Urinary bladder (tissue), 3 donors: ENCODE measurements at regions not wholly inside any gene's neighbourhood (a gene's known extent, or its start where the extent isn't known, plus 50 kb on each side); places are given as distances from the start of the nearest gene placed in this dataset.

ENCODE experiments used
- DNase-seq: peaks from one replicate; pipeline ENCODE4 v3.0.0-alpha.2; 2015; ENCODE audit errors: extremely low spot score
- H3K27ac ChIP-seq: one replicate; pipeline ENCODE4 v1.5.1; 2013; ENCODE audit warnings: low read depth, mild to moderate bottlenecking, moderate library complexity
- H3K36me3 ChIP-seq: one replicate; pipeline ENCODE4 v1.6.1; 2013; ENCODE audit warnings: mild to moderate bottlenecking, moderate library complexity; ENCODE audit not compliant: insufficient read depth
- H3K4me1 ChIP-seq: one replicate; pipeline ENCODE4 v1.6.1; 2013; ENCODE audit warnings: mild to moderate bottlenecking, moderate library complexity; ENCODE audit not compliant: insufficient read depth
- H3K4me3 ChIP-seq: one replicate; pipeline ENCODE4 v1.5.1; 2013; ENCODE audit warnings: low read depth, low read length
- WGBS: extraction: QIAGEN DNeasy Blood & Tissue Kit; methylation state at CpG from one replicate; pipeline ENCODE4 v1.1.7; 2013; 5-methylcytosine and 5-hydroxymethylcytosine counted together
- donor health status: healthy with polysubstance abuse.
- donor health status: healthy.

DNA sequence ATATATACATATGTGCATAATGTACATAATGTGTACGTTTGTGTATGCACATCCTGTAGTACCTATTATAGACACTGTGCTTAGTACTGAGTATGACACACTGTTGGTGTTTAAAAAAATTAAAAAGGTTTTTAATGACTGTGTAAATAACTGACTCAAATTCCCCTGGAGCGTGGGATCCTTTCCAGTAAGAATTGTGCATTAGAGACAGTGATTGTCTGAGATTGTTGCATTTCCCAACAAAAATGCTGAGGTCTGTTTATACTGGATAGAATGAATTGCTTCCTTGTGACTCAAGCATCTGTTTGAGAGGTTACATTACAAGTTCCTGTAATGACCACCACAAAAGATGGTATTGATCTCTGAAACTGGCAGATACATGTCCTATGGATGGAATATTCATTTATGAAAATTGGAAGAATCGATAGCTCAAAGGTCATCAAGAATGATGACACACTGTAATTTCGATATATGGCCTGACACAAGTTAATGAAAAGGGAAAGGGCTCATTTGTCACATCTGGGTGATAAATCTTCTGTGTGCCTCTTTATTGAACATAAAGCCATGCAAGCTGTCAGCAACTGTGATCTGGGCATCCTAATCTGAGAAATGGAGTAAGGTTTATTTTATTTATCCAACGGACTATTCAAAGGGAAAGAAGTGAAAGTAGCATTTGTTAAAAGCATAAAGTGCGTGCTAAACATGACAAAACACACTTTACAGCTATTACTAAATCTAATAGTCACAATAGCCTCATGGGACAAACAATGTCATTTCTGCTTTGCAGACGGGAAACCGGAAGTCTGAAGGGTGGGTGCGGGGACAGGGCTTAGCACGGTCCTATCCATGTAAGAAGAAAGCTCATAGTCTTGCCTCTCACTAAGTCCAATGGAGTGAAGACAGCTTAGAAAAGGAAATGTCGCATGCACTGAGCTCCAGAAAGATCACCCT is 228.8 kb downstream of the CDH11 start:
- Histone ChIP-seq H3K27ac (no peak overlapping the region), H3K4me1 (no peaks in the 10 kb centered on the region), H3K4me3 (no peak overlapping the region), H3K36me3 (no peaks in the 10 kb centered on the region)
- WGBS = 75% methylated on average over 11 of the region's 11 CpGs
- no peak for DNase-seq

DNA sequence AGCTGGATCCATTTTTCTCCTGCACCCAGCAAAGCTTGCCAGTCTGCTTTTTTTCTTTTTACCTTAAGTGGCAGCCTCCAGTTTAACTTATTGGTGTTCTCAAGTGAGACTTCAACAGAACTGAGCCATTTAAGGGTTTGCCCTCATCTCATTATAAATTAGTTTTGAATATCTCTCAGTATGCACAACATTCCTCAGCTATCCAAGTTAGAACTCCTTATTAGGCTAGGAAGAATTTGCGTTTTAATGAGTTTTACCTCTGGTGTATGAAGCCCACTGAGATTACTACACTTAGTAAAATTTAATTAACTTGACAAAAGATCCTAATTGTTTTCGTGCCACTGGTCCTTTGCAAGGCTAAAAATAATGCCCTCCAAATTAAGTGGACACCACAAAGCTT is 232.4 kb downstream of the CDH11 start:
- Histone ChIP-seq H3K4me1 (no peaks in the 10 kb centered on the region), H3K27ac (no peak overlapping the region), H3K36me3 (no peaks in the 10 kb centered on the region), H3K4me3 (no peak overlapping the region)
- no peak for DNase-seq
- WGBS = 89% methylated on average over 2 of the region's 2 CpGs

- no peak for DNase-seq
- H3K4me1 ChIP-seq = no peaks in the 10 kb centered on the region
- H3K4me3 ChIP-seq = no peak overlapping the region
- H3K36me3 ChIP-seq = no peaks in the 10 kb centered on the region
- no peak overlapping the region for H3K27ac ChIP-seq
Observed at GRCh38 chr16:64887651-64888050, 234.2 kb downstream of the CDH11 start.

DNA sequence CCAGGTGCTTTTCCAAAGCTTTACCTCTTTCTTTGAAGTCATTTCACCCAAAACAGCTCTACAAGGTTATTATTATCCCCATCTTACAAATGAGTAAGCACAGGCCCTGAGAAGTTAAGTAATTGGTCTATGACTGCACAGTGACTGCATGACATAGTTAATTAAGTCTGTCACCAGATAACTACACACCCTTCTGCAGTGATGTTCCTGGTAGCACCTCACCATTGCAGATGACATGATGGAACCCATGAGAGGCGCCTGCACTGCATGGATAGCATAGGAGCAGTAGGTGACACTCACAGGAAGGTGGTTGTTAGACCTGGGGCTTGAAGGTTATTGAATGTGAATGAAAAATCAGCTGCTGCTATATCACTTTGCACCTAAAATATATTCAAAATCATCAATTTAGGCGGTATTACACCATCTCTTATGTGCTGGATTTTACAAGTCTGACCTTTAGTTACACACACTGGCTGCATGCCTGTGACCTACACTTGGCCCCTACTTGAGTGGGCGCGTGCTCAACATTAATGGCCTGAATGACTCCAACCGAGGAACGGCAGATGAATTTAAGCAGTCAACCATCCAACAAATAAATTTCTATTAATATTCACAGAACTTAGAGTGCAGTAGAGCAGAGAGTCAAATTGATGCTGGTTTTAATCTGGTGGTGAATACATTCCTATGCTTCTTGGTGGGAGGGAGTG is 239.6 kb downstream of the CDH11 start:
- H3K27ac ChIP-seq = no peak overlapping the region
- no peak for DNase-seq

DNA sequence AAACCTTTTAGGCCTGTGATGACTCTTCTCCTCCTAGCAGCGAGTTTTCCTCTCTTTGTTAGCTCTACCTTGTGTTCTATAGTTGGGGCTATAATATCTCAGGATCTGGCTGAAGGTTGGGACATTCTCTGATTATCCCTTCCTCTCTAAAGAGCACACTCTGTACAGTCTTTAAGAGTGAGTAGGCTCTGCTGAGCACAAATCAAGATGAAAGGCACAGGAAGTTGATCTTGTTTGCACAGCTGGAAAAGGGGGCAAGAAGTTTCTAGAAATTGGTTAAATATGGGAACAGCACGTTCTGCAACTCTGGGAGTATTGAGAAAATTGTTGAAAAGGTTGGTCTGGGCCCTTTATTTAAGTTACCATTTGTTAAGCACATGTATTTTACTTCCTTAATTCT is 240.9 kb downstream of the CDH11 start:
- no peak overlapping the region for H3K4me3 ChIP-seq
- H3K27ac ChIP-seq = no peak overlapping the region
- WGBS = 75% methylated on average over 2 of the region's 2 CpGs
- DNase-seq = no peak
- H3K36me3 ChIP-seq = no peaks in the 10 kb centered on the region
- no peaks in the 10 kb centered on the region for H3K4me1 ChIP-seq

More for the DNA sequence above, 239.6 kb downstream of the CDH11 start:
- Histone ChIP-seq H3K36me3 (no peaks in the 10 kb centered on the region), H3K4me3 (no peak overlapping the region), H3K4me1 (no peaks in the 10 kb centered on the region)
- WGBS = 63% methylated on average over 6 of the region's 6 CpGs

- DNase-seq = no peak
- H3K4me1 ChIP-seq = no peaks in the 10 kb centered on the region
- 88% methylated on average over 3 of the region's 3 CpGs for WGBS
- no peaks in the 10 kb centered on the region for H3K36me3 ChIP-seq
- H3K27ac ChIP-seq = no peak overlapping the region
- no peak overlapping the region for H3K4me3 ChIP-seq
Observed at GRCh38 chr16:64880006-64880405, 241.9 kb downstream of the CDH11 start.

GRCh38 chr16:64878940-64879339 is 242.9 kb downstream of the CDH11 start:
- DNase-seq = no peak
- no peak overlapping the region for H3K27ac ChIP-seq
- WGBS = 77% methylated on average over 4 of the region's 4 CpGs

GRCh38 chr16:64872101-64872500 is 249.8 kb downstream of the CDH11 start:
- Histone ChIP-seq H3K4me3 (no peak overlapping the region), H3K36me3 (no peaks in the 10 kb centered on the region), H3K27ac (no peak overlapping the region), H3K4me1 (no peaks in the 10 kb centered on the region)
- DNase-seq = no peak
- WGBS = 94% methylated on average over 2 of the region's 2 CpGs

More at GRCh38 chr16:64878940-64879339, 242.9 kb downstream of the CDH11 start:
- Histone ChIP-seq H3K4me3 (no peak overlapping the region), H3K4me1 (no peaks in the 10 kb centered on the region), H3K36me3 (no peaks in the 10 kb centered on the region)

DNA sequence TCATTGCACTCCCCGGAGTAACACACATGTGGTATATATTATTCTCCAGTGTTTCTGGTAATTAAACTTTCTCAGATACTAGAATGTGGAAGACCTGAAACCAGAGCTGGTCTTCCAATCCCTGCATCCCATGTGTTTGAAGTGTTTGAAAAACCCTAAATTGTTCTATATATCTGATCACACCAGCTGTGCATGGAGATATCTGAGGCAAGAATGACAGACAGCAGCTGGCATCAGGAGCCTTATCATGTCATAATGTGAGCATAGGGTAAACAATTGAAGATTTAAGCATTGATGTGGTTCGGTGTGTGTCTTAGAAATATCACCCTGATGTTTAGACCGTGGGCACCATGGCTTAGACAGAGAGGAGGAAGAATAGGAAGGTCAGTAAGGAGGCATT is 251.0 kb downstream of the CDH11 start:
- no peaks in the 10 kb centered on the region for H3K4me1 ChIP-seq
- WGBS = 75% methylated on average over 3 of the region's 3 CpGs
- H3K36me3 ChIP-seq = no peaks in the 10 kb centered on the region
- no peak overlapping the region for H3K27ac ChIP-seq
- DNase-seq = no peak
- H3K4me3 ChIP-seq = no peak overlapping the region

- Histone ChIP-seq H3K4me1 (no peaks in the 10 kb centered on the region), H3K27ac (no peak overlapping the region), H3K36me3 (no peaks in the 10 kb centered on the region), H3K4me3 (no peak overlapping the region)
- no peak for DNase-seq
- 59% methylated on average over 5 of the region's 5 CpGs for WGBS
Observed at GRCh38 chr16:64869781-64870180, 252.1 kb downstream of the CDH11 start.

GRCh38 chr16:64866021-64866420 is 255.8 kb downstream of the CDH11 start:
- Histone ChIP-seq H3K36me3 (no peaks in the 10 kb centered on the region), H3K4me3 (no peak overlapping the region), H3K27ac (no peak overlapping the region), H3K4me1 (no peaks in the 10 kb centered on the region)
- 92% methylated on average over 2 of the region's 2 CpGs for WGBS
- DNase-seq = no peak

- DNase-seq = no peak
- Histone ChIP-seq H3K4me1 (no peaks in the 10 kb centered on the region), H3K27ac (no peak overlapping the region), H3K4me3 (no peak overlapping the region), H3K36me3 (no peaks in the 10 kb centered on the region)
- WGBS = 82% methylated on average over 2 of the region's 2 CpGs
Observed at GRCh38 chr16:64865069-64865696, 256.7 kb downstream of the CDH11 start.

- no peak overlapping the region for H3K27ac ChIP-seq
Observed at GRCh38 chr16:64864232-64864809, 257.5 kb downstream of the CDH11 start.

More at GRCh38 chr16:64864232-64864809, 257.5 kb downstream of the CDH11 start:
- peak; percentile 73 for DNase-seq
- H3K4me1 ChIP-seq = no peaks in the 10 kb centered on the region
- no peaks in the 10 kb centered on the region for H3K36me3 ChIP-seq
- 20% methylated on average over 5 of the region's 5 CpGs for WGBS
- H3K4me3 ChIP-seq = no peak overlapping the region
